Fibroblast of the conjunctiva (primary cell): ENCODE measurements at regions not wholly inside any gene's neighbourhood (a gene's known extent, or its start where the extent isn't known, plus 50 kb on each side); places are given as distances from the start of the nearest gene placed in this dataset.

Experiments
- DNase-seq: peaks from one replicate; pipeline ENCODE4 v3.0.0-alpha.2; 2010; ENCODE audit warnings: low read depth

DNA sequence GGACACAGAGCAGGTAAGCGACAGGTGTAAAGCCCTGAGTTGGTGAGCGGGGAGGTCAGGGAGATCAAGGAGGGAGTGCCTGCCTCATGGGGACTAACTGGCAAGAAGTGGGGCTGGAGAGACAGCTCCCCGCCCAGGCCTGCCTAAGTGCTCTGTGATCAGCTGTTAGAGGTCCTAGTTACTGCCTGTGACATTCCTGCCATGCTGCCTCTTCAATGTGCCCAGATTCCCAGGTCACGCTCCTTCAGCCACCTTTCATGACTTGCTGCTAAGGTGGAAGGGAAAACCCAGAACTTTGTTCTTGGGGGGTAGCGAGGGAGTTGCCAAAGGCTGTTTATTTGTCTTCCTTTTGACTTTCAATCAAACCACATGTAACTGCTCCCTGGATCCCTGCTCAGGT, 114.3 kb upstream of the ZNF438 start:
- no peak for DNase-seq

GRCh38 chr10:31146491-31147209, 115.0 kb upstream of the ZNF438 start:
- no peak for DNase-seq

DNA sequence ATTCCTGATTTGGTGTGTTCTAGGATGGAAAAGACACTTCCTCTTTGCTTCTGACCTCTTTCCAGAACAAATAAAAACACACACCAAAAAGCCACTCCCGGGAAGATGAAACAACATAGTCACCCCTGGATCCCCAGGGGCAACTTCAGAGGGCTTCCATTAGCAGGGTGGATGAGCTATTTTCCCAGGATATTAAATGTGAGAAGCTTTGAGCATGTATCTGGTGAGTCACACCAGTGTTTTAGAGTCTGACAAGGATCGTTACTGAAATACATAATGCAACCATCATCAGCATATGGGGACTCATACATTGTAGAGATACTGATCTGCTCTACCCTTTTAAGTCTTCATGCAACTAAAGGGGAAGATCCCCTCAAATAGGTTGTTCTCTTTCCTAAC, 115.5 kb upstream of the ZNF438 start:
- DNase-seq = no peak

DNA sequence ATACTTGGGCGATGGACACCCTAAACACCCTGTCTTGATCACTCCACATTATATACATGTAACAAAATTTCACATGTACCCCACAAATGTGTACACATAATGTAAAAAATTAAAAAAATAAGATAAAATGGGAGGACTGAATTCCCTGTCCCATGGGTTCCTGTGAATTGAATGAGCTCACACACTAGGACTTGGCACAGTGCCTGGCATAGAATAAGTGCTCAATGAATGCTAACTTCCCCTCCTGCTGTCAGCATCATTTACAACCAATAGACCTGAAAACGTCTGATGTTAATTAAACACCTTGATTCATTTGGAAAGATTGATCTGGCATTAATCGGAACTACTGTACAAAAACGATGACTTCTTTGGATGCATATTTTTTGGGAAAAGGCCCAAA, 117.3 kb upstream of the ZNF438 start:
- no peak for DNase-seq

- DNase-seq = no peak
Measured at GRCh38 chr10:31149835-31150512, 118.3 kb upstream of the ZNF438 start.

DNA sequence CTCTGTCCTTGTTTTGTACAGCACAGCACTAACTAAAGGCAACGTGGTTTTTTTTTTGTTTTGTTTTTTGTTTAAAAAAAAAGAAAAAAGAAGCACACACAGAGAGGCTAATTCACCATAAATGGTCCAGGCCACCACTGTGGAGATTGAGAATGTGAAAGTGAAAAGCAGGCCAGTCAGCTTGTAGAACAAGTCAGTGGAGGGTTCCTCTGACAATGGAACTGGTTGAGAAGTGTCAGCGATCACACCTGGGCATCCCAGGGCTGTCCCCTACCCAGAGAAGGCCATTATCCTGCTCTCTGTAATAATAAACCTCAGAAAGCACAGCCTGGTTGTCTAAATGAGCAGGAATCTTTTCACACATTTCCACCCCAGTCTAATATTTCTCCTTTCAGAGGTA, 119.6 kb upstream of the ZNF438 start:
- DNase-seq = no peak

DNA sequence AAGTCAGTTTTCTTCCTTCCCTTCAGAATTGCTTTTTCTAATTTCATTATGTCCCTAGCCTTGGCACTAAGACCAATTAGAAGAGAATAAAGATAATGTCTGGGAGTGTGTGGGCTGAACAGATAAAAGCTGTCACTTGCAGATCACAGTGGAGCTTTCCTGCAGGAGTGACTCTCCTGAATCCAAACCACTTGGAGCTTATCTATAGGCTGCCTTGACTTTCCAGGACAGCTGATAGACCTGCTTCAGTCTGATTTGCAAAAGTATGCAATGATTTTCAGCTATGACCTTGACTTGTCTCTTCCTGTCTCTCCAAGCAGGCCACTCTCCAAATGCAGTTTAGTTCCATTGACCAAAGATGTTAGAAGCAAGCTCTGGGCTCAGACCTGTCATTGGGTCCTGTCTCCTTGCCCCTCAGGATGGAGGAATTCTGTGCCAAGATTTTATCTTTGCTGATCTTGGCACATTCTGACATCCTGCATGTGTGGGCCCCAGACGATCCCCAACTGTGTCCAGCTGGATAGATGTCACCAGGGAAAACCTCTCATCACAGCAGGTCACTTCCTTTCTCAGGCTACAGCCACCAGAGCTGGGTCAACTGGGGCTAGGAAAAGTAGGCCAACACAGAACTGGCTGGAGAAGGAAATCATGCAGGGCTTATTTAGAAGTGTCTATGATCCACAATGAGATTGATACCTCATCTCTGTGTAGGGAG, 120.9 kb upstream of the ZNF438 start:
- no peak for DNase-seq

GRCh38 chr10:31153161-31153560, 121.5 kb upstream of the ZNF438 start:
- no peak for DNase-seq

DNA sequence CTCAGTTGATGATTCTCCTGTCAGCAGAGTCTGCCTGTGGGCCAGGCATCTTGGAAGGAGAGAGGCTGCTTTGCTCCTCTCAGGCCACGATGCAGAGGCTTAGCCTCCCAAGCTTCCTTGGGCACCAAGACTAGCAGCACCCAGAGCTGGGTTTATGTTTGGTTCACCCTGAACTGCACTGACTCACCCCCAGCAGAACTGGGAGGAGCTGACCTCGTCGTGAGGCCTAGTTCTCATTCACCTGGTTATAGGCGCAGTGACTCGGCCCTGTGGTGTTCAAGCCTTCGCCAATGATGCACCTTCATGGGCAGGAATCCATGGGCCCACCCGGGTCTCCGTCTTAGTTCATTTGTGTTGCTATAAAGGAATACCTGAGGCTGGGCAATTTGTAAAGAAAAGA, 122.0 kb upstream of the ZNF438 start:
- no peak for DNase-seq

DNA sequence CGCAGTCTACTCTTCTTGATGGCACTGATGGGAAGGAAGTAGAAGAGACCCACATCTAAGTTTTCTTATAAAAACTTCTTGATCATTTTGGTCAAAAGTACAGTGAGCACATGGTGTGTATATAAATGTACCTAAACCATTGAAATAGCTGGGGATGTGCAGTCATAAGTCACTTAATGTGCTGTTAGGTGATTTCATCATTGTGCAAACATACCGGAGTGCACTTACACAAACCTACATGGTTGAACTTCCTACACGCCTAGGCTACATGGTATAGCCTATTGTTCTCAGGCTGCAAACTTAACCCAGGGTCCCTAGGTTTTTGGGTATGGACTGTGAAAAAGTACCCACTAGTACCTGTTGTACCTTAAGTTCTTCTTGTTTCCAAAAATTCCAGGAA, 123.3 kb upstream of the ZNF438 start:
- DNase-seq = no peak

- DNase-seq = peak; percentile 57
Measured at GRCh38 chr10:31157123-31158010, 125.7 kb upstream of the ZNF438 start.

DNA sequence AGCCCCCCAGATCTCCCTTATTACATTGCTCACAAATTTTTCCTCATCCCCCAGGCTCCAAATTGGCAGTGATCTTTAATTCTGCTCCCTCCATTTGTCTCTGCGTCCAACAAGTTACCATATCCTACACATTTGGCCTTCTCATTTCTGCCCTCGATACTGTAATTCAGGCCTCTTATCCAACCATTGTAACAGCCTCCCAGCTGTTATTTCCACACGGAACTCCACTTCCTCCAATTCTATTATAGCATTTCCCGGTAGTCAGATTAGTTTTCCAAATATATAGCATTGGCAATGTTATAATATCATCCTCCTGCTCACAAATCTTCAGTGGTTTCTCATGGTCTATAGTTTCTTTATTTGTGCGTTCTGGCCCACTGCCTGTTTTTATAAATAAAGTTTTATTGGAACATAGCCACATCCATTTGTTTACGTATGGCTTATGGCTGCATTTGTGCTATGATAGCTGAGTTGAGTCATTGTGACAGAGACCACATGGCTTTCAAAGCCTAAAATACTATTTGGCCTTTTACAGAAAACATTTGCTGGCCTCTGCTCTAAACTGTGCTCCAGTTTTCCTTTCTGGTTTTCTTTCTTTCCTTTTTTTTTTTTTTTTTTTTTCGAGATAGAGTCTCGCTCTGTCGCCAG, 126.5 kb upstream of the ZNF438 start:
- no peak for DNase-seq

- no peak for DNase-seq
Measured at GRCh38 chr10:31166606-31167005, 134.9 kb upstream of the ZNF438 start.

GRCh38 chr10:31170636-31171035, 139.0 kb upstream of the ZNF438 start:
- DNase-seq = no peak

- DNase-seq = no peak
Measured at GRCh38 chr10:31171402-31172083, 139.9 kb upstream of the ZNF438 start.

DNA sequence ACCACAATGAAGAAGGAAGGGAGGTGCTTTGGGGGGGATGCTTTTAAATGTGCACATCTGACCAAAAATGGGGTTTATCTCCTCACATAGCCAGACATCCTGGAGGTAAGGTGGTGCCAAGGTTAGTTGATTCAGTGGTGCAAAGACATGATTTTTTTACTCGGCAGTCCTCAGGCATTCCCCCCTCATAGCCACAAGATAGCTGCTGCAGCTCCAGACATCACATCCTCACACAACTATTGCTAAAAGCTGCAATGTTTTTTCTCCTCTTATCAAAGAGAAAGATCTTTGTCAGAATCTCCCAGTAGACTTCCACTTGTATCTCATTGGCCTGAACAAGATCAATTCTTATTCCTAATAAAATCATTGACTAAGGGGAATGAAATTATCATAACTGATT, 141.3 kb upstream of the ZNF438 start:
- no peak for DNase-seq

DNA sequence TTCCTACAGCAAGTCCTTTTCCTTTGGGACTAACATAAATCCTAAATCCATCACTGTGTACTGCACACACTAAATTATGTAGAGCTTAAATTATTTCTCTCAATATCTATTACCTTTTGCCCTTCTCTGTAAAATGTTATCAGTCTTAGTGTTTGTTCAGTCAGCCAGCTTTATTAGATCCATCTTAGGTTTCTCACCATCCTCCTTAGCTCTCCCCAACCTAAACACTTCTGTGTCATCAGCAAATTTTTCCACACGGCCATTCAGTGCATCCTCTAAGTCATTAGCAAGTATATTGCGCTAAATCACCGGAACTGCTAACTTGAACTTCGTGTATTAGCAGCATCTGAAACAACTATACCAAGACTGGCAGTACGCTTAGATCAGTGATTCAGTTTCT, 142.1 kb upstream of the ZNF438 start:
- DNase-seq = no peak

GRCh38 chr10:31179091-31179680, 139.8 kb upstream of the ZEB1 start:
- no peak for DNase-seq

DNA sequence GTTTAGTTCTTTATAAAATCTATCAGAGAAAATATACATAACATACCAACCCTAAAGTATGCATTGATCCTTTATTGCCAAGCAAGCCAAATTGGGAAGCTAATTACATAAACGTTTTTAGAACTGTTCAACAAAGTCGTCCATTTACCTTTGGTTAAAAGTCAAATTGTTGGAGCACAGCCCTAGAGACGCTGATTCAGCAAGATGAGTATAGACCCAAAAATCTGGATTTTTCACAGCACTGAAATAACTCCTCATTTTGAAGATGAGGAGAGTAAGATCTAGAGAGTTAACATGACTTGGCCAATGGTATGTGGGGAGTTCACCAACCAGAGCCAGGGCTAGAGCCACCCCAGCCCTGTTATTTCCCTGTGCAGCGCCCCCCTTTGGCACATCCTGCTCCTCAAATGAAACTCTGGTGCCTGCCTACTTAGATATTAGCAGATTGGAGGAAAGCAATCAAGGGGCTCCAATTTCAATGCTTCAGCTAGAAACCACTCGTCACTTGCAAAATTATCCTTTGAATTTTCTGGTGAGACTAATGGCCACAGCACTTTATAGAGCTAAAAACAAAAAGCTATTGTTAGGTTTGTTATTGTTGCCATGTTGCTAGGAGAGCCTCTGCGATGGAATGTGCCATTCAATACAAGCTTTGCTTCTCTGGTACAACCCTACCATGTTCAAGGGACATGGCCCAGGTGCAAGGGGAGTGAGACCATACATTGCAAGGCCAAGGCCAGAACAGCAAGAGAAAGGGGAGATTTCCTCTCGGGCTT, 132.6 kb upstream of the ZEB1 start:
- DNase-seq = no peak

DNA sequence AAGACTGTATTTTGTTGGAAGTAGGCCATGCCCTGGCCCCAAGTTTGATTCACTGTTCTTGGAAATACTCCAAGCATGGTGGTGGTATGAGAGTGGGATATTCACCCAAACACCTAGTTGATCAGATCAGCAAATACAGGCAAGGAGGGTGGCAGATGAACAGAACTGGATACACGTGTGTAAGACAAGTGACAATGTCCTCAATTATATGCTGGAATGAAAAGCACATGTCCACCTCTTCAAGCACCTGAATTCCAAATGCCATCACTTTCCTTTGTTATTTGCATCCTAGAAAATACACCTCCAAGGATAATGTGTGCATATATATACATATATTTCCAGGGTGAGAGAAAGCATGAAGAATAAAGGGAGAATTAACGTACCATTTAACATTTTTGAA, 131.8 kb upstream of the ZEB1 start:
- no peak for DNase-seq
